GM19455 (cell line): ENCODE measurements at regions not wholly inside any gene's neighbourhood (a gene's known extent, or its start where the extent isn't known, plus 50 kb on each side); places are given as distances from the start of the nearest gene placed in this dataset.

Experiments used
- ATAC-seq: cut with Tn5 transposase; IDR thresholded peaks from one replicate; pipeline ENCODE4 v1.9.1; 2021; ENCODE audit not compliant: unreplicated experiment

DNA sequence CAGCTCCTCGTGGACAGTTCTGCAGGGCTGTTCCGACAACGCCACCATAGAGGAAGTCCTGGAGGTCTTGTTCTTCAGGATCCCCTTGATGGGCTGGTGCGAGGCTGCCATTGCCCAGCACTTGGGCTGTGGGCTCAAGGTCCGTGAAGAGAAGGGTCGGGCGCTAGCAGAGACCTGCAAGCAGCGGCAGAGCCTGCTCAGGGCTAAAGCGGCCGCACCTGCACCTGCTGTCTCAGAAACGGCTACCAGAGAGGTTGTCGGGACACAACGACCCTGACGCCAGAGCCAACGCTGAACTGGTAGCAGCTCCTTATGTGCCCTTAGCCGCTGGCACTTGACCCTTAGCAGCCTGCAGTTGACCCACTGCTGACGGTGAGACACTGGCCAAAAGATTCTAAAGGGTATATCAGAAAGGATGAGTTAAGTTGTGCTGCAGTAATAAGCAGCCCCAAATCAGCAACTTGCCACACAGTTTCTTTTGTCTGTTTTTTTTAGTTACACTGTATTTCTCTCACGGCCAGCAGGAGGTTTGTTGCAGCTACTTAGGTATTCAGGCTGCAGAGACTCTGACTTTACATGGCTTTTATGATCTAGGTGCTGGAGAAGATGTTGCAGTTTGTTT is 55.5 kb upstream of the ST6GAL2 start:
- no peak for ATAC-seq

DNA sequence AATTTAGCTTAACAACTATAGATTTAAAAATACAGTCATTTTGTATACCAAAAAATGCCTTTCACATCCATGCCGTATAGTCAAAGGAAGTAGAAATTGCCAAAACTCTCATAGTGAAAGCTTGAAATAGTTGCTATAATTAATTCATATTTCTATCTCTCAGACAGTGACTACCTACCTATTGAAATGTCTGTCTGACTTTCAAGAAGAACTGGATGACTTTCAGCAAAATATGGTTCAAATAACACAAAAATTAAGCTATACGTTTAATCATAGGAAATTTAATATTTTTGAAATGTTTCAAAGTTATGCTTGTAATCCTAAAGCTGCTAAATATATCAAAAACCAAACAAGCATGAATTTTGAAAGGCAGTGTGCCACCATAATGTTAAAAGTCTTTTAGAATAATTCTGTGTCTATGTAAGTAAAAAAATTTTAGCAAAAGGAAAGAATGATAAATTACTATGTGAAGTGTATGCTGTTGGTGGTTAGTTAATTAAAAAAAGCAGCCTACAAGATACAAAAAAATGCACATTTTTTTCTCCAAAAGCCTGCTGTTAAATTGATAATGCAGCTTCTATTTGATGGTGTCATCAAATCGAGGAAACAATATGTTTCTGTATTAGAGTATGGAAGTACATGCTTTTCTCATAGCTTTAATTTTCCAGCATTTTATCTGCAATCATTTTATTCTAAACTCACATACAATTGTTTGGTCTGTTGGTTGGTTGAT is 57.7 kb upstream of the ST6GAL2 start:
- ATAC-seq: no peak

DNA sequence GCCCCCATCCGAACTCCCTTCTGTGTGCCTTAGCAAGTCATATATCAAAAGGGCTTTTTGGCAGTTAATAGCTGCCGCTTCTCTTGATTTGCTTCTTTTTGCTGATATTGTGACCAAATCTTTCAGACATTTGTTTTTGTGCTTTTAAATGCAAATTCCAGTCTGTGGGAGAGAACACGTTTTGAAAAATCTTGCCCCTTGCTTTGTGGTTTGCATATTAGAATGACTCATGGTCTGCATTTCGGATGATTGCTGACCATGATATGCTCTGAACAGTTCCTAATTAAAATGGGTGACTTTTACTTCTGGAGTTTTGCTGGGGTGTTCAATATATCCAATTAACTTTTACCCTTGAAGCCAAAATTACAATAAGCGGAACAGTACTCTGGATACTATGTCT is 58.2 kb upstream of the ST6GAL2 start:
- ATAC-seq: no peak

DNA sequence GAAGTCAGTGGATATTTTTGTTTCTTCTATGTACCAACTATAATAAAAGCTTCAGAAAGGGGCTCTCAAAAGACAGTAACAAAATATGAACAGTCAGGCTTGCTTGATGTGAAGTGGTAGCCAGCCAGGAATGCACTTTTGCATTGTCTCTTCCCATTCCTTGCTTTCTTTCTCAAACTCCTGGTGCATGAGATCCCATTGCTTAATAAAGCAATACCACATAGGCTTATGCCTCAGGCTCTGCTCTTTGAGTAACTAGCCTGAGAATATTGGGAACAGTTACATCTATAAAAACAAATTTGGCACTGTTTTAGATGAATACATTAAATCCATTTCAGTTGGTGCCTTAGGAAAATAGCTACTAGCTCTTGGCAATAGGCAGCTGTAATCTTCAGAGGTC is 62.6 kb upstream of the ST6GAL2 start:
- no peak for ATAC-seq

DNA sequence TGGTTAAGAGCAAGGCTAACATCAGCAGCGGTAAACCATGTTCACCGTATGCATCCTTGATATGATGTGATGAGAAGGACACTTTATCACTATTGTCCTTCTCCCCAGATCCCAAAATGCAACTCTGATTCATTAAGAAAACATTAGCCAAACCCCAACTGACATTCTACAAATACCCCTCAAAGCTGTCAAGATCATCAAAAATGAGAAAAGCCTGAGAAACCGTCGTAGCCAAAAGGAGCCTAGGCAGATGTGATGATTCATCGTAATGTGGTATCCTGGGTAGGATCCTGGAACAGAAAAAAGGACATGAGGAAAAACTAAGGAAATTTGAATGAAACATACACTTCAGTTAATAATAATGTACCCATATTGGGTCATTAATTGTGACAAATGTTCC is 67.3 kb upstream of the ST6GAL2 start:
- no peak for ATAC-seq

DNA sequence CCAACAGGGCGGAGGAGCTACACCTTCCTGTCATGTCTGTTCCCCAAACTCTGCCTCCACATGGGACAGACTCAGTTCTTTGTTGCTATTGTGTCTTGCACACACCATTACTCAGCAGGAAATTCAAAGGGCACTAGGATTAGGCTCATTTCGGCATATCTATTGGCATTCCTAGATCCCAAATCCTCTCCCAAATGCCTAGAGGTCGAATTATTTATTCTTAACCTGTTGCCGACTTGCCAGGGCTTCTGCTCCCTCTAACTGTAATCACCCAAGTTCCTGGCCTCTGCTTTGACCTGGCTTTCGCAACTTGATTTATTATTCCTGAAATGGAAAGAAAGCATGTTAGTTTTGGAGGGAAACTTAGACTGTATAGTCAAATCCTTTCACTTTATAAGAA is 67.8 kb upstream of the ST6GAL2 start:
- no peak for ATAC-seq

DNA sequence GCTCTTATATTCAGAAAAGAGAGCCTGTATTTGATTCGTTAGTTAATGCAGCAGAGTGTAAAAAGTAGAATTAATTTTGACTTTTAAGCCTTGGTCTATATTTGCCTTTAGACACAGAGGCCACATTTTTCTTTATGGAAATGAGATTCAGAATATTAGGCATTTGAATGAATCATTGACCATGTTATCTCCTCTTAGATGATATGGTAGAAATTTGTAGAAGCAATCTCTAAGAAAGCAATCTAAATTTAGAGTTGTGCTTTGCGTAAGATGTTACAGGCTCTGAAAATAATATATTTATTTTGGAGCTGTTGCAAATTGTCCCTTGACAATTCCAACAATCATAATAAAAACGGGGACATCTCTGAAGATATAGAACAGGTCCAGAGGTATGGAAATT is 68.3 kb upstream of the ST6GAL2 start:
- no peak for ATAC-seq

DNA sequence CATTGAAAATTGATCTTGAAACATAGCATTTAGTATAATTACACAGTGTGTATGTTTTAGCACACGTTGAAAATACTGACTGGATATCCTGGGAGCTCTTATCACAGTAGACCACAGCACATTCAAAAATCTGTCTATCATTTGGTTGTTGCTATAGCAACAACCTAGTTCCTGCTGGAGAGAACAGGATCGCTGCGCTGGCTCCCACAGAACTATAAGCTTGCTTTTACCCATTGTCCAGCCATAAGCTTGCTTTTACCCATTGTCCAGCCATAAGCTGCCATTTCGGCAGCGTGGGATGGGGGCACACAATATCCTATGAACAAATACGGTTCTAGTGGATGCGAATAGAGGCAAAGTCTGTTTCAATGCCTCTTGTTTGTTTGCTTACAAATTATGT is 70.4 kb upstream of the ST6GAL2 start:
- ATAC-seq: no peak

DNA sequence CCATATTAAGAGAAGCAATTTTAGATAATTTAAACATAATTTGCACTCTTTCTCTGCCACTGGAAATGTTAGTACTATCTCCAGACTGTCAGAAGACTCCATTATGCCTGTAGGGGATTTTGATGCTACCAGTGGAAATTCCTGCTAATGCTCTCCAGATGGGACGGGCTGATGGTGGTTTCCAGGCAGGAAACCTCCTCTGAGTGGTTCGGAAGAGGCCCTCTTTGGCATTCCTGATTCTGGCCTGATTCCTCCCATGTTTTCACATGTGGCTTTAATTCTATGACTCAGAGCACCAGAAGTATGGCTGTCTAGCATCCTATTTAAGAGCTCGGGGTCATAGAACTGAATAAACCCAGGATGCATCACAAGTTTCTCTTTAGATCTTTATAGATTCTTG is 70.9 kb upstream of the ST6GAL2 start:
- no peak for ATAC-seq

DNA sequence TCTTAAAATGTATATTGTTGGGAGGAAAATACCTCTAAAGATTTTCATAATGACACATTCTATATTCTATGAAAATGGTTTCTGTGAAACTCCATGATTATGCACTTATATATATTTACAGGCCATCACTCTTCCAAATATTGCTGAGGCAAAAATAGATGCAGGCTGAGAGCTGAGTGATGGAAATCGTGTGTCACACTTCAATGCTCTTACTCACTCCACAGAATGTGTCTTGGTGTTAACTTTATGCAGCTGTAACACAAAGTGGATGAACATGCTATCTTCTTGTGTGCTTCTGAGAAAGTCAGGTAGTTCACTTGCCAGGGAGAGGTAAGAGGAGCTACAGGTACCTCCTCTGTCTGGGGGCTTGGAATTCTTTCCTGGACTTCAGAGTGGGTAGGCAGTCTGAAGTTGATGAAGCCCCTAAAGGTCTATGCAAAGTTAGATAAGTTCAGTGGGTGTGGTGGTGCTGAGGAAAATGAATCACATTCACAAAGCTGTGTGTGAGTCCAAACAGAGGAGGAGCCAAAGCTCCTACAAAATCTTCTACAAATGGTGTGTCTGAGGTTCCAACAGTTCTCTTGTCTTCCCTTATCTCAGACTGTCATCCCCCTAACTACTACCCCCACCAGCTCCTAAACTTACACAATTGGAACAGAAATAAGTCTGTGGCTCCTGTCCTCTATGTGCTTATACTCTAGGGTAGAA is 74.2 kb upstream of the ST6GAL2 start:
- no peak for ATAC-seq

DNA sequence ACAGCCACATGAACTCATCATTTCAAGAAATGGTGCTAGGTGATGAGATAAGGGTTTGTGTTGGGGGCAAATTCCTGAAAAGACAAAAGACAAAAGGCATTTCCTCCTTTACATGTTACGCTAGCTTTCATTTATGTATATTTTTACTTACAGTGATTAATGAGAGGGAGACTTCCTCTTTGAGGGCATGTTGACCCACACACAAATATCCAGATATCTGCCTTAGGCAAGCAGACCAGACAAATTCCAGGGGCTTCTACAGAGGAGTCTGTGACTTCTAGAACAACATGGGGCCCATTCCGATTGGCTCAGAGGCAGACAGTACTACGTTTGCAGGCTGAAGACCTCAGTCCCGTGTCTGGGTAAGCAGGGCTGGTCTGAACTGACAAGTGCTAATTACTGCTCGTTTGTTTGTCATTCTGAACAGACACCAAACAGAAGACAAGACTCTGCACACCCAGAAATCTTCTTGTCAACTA is 74.8 kb upstream of the ST6GAL2 start:
- no peak for ATAC-seq

DNA sequence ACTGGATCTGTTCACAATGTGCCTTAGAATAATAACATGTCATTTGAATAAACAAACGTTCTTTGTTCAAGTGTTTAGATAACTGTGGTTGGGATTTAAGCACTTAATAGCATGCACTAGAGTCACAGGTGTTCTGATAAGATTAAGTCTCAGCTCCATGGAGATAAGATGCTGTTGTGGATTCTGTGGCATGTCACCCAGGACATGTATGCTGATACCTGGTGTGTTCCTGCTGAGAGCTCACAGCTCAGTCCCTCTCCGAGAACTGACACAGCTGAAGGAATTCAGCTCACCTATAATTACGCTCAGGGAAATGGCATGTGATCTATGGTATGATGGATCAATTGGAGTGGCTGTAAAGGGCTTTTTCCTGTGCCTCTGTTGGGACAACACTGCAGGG is 75.4 kb upstream of the ST6GAL2 start:
- ATAC-seq: no peak

DNA sequence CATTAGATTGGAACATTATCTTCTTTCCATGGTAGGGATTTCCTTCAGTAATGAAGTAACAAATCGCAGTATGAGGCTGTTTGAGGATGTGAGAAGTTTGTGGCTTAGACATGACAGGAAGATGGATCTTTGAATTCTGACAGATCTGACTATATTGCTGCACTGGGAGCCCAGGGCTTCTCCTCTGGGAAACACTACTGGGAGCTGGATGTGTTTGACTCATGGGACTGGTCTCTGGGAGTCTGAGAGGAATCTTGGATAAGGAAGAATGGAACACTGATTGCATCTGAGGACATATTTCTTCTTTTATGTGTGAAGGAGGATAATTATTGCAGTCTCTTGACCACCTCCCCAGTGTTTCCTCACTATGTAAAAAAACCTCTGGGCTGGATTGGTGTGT is 77.2 kb upstream of the ST6GAL2 start:
- no peak for ATAC-seq

DNA sequence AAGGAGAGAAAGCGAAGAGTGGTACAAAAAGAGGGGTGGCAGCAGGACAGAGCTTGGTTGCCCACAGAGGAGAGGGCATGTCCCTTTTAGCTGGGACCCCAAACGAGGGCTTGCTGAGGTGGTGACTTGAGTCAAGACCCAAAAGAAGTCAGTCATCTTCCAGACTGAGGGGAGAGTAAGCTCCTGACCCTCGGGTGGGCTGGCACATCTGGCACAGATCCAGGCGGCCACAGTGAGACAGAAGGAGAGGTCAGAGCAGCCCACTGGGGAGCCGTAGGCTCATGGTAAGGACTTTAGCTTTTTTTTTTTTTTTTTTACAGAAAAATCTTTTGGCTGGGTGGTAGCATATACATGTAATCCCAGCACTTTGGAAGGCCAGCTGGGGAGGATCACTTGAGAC is 77.9 kb upstream of the ST6GAL2 start:
- no peak for ATAC-seq

DNA sequence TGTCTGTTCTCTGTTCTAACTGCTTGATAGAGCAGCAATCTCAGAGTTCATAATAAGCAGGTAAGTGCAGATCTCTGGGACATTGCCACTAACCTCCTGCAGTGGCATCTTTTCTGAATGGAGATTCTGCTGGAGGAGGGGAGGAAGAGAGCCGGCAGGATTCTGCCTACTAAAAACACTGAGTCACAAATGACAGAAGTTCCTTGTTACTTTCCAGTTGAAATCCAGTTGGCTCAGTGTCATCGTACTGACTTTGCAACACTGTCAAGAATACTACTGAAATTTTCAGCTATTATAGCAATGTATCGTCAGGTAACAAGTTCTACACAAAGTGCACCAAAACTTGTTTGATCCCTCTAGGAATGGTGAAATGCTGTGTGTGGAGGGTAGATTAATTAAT is 79.6 kb upstream of the ST6GAL2 start:
- ATAC-seq: no peak

DNA sequence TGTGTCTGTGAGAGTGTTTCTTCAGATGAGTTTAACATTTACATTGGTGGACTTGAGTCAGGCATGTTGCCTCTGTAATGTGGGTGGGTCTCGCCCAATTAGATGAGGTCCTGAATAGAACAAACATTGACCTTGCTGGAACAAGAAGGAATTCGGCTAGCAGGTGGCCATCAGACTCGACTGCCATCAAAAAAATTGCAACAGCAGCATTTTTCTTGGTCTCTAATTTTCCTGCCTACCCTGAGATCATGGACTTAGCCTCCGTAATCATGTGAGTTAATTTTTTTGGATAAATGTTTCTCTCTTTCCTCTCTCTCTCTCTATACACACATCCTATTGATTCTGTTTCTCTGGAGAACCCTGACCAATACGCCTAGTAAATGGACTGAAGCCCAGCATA is 83.8 kb upstream of the ST6GAL2 start:
- no peak for ATAC-seq

DNA sequence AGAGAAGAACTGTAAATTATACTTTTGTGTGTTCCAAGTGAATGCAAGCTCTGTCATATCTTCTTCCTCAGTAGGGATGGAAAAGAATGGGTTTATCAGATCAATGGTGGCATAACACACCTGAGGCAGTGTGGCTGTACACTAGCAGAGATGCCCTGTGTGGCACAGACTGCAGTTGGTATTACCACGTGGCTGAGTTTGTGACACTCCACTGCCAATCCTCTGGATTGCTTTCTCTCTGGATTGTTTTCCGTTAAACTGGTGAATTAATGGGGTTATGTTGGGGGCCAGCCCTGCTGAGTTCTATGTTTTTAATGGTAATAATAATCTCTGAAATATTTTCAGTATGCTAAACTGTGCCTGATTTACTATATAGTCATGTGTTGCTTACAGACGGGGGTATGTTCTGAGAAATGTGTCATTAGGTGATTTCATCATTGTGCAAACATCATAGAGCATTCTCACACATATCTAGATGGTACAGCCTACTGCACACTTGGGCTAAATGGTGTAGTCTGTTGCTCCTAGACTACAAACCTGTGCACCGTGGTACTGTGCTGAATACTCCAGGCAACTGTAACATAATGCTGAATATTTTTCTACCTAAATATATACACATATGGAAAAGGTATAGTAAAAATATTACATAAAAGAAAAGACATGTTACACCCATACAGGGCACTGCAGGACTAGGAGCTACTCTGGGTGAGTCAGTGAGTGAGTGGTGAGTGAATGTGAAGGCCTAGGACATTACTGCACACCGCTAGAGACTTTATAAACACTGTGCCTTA is 84.7 kb upstream of the ST6GAL2 start:
- ATAC-seq: no peak

DNA sequence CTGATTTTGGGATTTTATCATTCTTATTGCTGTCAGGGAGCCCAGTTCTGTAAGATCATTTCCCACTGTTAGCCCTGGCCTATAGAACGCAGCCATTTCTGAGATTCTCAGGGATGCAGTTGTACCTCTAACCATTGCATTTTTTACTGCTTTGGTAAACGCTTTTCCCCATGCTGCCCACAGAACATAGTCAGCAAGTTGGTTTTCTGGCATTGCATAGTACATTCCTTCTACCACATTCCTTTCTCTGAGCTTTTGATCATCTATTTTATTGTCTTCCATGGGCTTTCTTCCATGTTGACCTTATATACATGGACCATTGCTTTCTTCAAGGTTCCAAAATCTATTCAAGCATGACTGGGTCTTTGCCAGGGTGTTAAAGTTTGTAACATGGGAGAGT is 86.8 kb upstream of the ST6GAL2 start:
- ATAC-seq: no peak

DNA sequence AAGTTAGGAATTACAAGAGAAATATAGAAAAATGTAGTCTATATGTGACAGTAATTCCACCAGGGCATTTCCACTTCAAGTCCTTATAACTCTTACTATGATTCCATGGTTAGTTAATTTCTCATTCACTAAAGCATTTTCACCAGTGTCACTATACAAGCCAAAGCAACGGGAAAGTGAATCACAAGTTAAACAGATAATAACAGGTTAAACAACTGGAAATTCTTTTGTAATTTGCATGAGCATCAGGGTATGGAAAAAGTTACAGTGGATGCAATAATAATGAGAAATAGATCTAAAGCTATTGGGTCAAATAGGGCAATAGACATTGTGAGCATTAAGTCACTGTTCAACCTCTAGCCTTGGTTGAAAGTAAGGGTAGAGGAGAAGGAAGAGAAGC is 88.9 kb upstream of the ST6GAL2 start:
- no peak for ATAC-seq

DNA sequence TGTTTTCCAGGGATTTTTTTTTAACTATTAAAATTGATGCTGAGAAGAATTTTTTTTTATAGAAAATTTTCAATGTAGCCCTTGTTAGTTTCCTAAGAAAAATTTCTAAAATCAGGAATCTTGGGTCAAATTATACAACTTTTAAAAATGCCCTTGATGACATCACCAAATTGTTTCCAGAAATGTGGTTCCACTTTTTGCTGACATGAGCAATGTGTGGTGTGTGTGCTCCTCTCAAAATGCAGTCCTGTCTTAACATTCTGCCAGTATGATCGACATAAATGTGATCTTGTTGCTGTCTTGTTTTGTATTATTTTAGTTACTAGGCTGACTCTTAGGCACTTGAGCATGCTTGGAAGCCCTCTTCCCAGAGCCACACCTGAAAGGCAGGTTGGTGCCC is 89.7 kb upstream of the ST6GAL2 start:
- ATAC-seq: no peak

DNA sequence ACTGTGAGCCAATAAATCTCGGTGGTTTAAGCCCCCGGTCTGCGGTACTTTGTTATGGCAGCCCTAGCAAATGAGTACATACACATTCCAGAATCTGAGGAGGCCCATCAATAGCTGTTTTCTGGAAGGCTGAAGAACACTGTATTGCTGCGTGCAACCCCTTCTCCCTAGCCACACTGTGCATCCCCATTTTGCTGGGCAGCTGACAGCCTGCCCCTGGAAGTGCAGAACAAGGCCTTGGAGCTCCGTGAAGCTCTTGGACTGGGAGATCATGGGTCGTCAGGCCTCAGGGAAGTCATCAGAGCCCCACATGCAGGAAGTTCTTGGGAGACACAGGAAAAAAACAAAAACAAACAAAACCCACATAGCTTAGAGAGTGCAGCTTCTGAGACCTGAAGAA is 90.6 kb upstream of the ST6GAL2 start:
- no peak for ATAC-seq

DNA sequence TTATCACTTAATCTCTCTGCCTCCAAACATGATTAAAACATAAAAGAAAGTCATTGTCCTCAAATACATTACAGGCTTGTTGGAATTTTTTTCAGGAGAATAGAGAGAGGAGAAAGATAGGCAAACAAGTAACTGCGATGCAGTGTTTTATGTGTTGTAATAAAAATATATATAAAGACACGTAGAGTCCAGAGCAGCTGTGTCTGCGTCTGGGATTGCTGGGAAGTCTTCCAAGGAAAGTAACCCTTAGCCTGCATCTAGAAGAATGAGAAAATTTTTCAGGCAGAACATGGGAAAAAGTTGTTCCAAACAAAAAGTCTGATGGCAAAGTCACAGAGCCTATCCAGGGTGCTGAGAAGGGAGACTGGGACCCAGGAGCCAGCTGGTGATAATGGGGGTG is 91.8 kb upstream of the ST6GAL2 start:
- ATAC-seq: no peak
